GM18909 (cell line): ENCODE measurements at regions not wholly inside any gene's neighbourhood (a gene's known extent, or its start where the extent isn't known, plus 50 kb on each side); places are given as distances from the start of the nearest gene placed in this dataset.
"Not testable (repeated sequence)": the region's sequence is repeated elsewhere in the genome, so short reads cannot be mapped to it uniquely, and the experiment has no call there.

ENCODE experiments used
- ATAC-seq: cut with Tn5 transposase; IDR thresholded peaks from one replicate; pipeline ENCODE4 v1.9.1; 2021; ENCODE audit warnings: mild to moderate bottlenecking; ENCODE audit not compliant: unreplicated experiment, poor library complexity

- ATAC-seq = not testable (repeated sequence)
Observed at GRCh38 chr10:87300163-87300562, 57.4 kb upstream of the NUTM2D start.

- ATAC-seq = peak; percentile 97
Observed at GRCh38 chr10:87301466-87302115, 56.0 kb upstream of the NUTM2D start.

DNA sequence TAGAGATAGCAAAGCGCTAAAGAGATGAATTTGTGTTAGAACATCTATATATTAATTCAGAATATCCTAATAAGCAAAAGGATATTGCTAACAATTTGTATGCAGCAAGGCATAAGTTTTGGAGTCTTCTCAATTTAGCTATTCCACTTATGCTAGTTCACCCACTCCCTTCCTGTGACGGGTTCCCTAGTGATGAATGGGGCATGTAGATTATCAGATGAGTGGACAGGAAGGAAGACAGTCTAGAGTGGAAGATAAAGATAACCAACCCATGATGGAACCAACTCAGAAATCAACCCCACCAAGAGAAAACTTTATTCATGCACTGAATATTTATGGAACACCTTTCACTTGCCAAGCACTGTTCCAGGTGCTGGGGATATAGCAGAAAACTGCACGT, 55.4 kb upstream of the NUTM2D start:
- ATAC-seq = not testable (repeated sequence)

DNA sequence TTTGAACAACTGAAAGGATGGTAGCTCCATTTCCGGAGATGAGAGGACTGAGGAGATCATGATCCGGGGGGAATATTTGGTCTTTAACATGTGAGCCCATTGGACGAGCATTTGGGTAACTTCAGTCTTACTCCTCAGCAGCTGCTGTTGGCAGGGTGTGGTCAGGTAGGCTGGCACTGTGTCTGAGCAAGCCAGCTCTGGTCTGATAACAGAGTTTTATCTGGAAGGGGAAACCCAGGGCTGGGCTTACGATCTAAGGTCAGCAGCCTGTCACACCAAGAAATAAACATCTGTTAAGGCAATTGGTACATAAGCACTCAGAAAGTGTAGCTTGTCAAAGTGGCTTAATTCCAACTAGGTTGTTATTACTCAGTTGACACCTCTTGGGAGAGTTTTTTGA, 53.8 kb upstream of the NUTM2D start:
- not testable (repeated sequence) for ATAC-seq

GRCh38 chr10:87306681-87307080, 50.9 kb upstream of the NUTM2D start:
- not testable (repeated sequence) for ATAC-seq
